GM12864 (cell line): ENCODE measurements at regions not wholly inside any gene's neighbourhood (a gene's known extent, or its start where the extent isn't known, plus 50 kb on each side); places are given as distances from the start of the nearest gene placed in this dataset.

Source experiments
- DNase-seq: peaks from one replicate; pipeline ENCODE4 v3.0.0-alpha.2; 2011; ENCODE audit warnings: low read depth
- H3K4me3 ChIP-seq: 2 replicates; pipeline ENCODE4 v1.5.1; 2011; ENCODE audit warnings: mild to moderate bottlenecking, low read depth, low read length, control low read depth
- CTCF ChIP-seq: IDR thresholded peaks from 2 replicates; pipeline ENCODE4 v1.5.1; 2011; ENCODE audit warnings: low read depth, mild to moderate bottlenecking, moderate library complexity, low read length, control low read depth, inconsistent platforms; ENCODE audit errors: missing control alignments

- no peak overlapping the region for H3K4me3 ChIP-seq
- TF ChIP-seq CTCF: no peak
- DNase-seq: no peak
Observed at GRCh38 chr1:115423776-115424175, 85.7 kb upstream of the NGF start.

- no peak for DNase-seq
- no peak for TF ChIP-seq CTCF
- H3K4me3 ChIP-seq: no peak overlapping the region
Observed at GRCh38 chr1:115419571-115419970, 81.5 kb upstream of the NGF start.

- DNase-seq: no peak
- no peak overlapping the region for H3K4me3 ChIP-seq
- no peak for TF ChIP-seq CTCF
Observed at GRCh38 chr1:115413621-115414020, 75.6 kb upstream of the NGF start.

GRCh38 chr1:115413208-115413607, 75.2 kb upstream of the NGF start:
- H3K4me3 ChIP-seq: no peak overlapping the region
- no peak for DNase-seq
- TF ChIP-seq CTCF: no peak

GRCh38 chr1:115412733-115413132, 74.7 kb upstream of the NGF start:
- TF ChIP-seq CTCF: no peak
- DNase-seq: no peak
- no peak overlapping the region for H3K4me3 ChIP-seq

- no peak overlapping the region for H3K4me3 ChIP-seq
- no peak for DNase-seq
- TF ChIP-seq CTCF: no peak
Observed at GRCh38 chr1:115412286-115412685, 74.2 kb upstream of the NGF start.

- no peak overlapping the region for H3K4me3 ChIP-seq
- DNase-seq: no peak
- TF ChIP-seq CTCF: no peak
Observed at GRCh38 chr1:115411371-115412063, 73.5 kb upstream of the NGF start.
